A673 (cell line): ENCODE measurements at regions not wholly inside any gene's neighbourhood (a gene's known extent, or its start where the extent isn't known, plus 50 kb on each side); places are given as distances from the start of the nearest gene placed in this dataset.

ENCODE experiments used
- BruUV-seq: library from RNA; stranded (reverse); fragments of 400-500 nt; replicated peaks from 2 replicates; lab custom pipeline; 2021; lab: Mats Ljungman, UMichigan
- CTCF ChIA-PET: fragments of 300-600 bp; sonication (Branson Sonifier 250); formaldehyde crosslinking; loops from one replicate; lab custom pipeline; 2022; ENCODE audit warnings: antibody characterized with exemption; lab: Charles Lee
- POLR2A ChIA-PET: fragments of 300-600 bp; sonication (Branson Sonifier 250); formaldehyde crosslinking; loops from one replicate; lab custom pipeline; 2022; ENCODE audit warnings: antibody characterized with exemption; ENCODE audit not compliant: low non-redundant PET; lab: Charles Lee
- DNase-seq: peaks from one replicate; pipeline ENCODE4 v3.0.0-alpha.2; 2015; ENCODE audit warnings: low spot score
- H3K27ac ChIP-seq: fragments of 200-600 bp; sonication (generic); 2 replicates; pipeline ENCODE4 v1.5.1; 2016; ENCODE audit warnings: mixed run types, low read depth, mild to moderate bottlenecking, mixed read lengths, antibody characterized with exemption, low read length; ENCODE audit not compliant: poor library complexity, severe bottlenecking
- H3K27me3 ChIP-seq: fragments of 200-600 bp; sonication (generic); replicated peaks from 2 replicates; pipeline ENCODE4 v1.6.1; 2017; ENCODE audit warnings: mixed run types, low read depth, mild to moderate bottlenecking, mixed read lengths, antibody characterized with exemption, low read length; ENCODE audit not compliant: insufficient read depth, poor library complexity
- H3K36me3 ChIP-seq: fragments of 200-600 bp; sonication (generic); 2 replicates; pipeline ENCODE4 v1.6.1; 2016; ENCODE audit warnings: mixed run types, mild to moderate bottlenecking, mixed read lengths, antibody characterized with exemption, low read length; ENCODE audit not compliant: insufficient read depth, poor library complexity, severe bottlenecking
- H3K4me1 ChIP-seq: fragments of 200-600 bp; sonication (generic); 2 replicates; pipeline ENCODE4 v1.6.1; 2017; ENCODE audit warnings: mixed run types, mild to moderate bottlenecking, mixed read lengths, antibody characterized with exemption, low read length; ENCODE audit not compliant: insufficient read depth, poor library complexity, severe bottlenecking
- H3K4me3 ChIP-seq: fragments of 200-600 bp; sonication (generic); 2 replicates; pipeline ENCODE4 v1.5.1; 2016; ENCODE audit warnings: low read depth, mixed run types, mild to moderate bottlenecking, mixed read lengths, low read length; ENCODE audit not compliant: poor library complexity, severe bottlenecking
- H3K9me3 ChIP-seq: fragments of 200-600 bp; sonication (generic); 2 replicates; pipeline ENCODE4 v1.6.1; 2016; ENCODE audit warnings: mixed run types, low read depth, mild to moderate bottlenecking, mixed read lengths, antibody characterized with exemption, low read length; ENCODE audit not compliant: poor library complexity, severe bottlenecking
- EZH2 ChIP-seq: fragments of 200-600 bp; sonication (generic); IDR thresholded peaks from 2 replicates; pipeline ENCODE4 v1.6.1; 2017; ENCODE audit warnings: borderline replicate concordance, low read depth, mild to moderate bottlenecking, mixed read lengths, antibody characterized with exemption, low read length; ENCODE audit not compliant: poor library complexity, severe bottlenecking
- intact Hi-C: fragments of 100-400 bp; cut with micrococcal nuclease; formaldehyde crosslinking; loops from one replicate; pipeline ENCODE4 v1.10.0; 2022; ENCODE audit not compliant: unreplicated experiment
- TF ChIP-seq, protein P1 (sequence below): fragments of 300-800, 200-600 bp; sonication (generic); conservative IDR thresholded peaks from 2 replicates; pipeline ENCODE4 v1.5.1; 2017; ENCODE audit warnings: low read depth, mild to moderate bottlenecking, antibody characterized with exemption, low read length, moderate library complexity, mixed read lengths

DNA sequence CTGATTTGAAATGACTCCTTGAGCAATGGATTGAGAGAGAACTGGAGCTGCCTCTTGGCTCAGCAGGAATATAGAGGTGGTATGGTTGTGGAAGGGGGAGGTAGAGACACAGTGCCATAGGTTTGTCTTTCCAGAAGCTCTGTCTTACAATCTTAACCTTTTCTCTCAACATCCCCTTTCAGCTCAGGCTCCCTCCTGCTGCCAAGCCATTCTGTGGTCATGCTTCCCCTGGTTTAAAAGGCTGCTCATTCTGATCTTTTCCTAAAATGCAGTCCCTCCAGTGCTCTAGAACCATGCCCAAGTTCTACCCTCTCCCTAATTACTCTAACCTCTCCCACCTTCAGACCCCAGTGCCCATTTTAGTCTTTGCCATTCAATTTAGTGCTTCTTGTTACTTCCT lies 517.9 kb upstream of the MARCKS start:
- no peak overlapping the region for H3K4me3 ChIP-seq
- no peaks in the 10 kb centered on the region for H3K27me3 ChIP-seq
- no TSS peak for BruUV-seq
- no peak overlapping the region for H3K27ac ChIP-seq
- ChIA-PET POLR2A (no interaction called here), CTCF (no interaction called here)
- DNase-seq: no peak
- H3K9me3 ChIP-seq: no peaks in the 10 kb centered on the region
- no peaks in the 10 kb centered on the region for H3K36me3 ChIP-seq
- TF ChIP-seq EZH2: no peak
- TF ChIP-seq, protein P1, sequence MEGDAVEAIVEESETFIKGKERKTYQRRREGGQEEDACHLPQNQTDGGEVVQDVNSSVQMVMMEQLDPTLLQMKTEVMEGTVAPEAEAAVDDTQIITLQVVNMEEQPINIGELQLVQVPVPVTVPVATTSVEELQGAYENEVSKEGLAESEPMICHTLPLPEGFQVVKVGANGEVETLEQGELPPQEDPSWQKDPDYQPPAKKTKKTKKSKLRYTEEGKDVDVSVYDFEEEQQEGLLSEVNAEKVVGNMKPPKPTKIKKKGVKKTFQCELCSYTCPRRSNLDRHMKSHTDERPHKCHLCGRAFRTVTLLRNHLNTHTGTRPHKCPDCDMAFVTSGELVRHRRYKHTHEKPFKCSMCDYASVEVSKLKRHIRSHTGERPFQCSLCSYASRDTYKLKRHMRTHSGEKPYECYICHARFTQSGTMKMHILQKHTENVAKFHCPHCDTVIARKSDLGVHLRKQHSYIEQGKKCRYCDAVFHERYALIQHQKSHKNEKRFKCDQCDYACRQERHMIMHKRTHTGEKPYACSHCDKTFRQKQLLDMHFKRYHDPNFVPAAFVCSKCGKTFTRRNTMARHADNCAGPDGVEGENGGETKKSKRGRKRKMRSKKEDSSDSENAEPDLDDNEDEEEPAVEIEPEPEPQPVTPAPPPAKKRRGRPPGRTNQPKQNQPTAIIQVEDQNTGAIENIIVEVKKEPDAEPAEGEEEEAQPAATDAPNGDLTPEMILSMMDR: no peak
- H3K4me1 ChIP-seq: no peaks in the 10 kb centered on the region
- intact Hi-C loops: no loop called here

DNA sequence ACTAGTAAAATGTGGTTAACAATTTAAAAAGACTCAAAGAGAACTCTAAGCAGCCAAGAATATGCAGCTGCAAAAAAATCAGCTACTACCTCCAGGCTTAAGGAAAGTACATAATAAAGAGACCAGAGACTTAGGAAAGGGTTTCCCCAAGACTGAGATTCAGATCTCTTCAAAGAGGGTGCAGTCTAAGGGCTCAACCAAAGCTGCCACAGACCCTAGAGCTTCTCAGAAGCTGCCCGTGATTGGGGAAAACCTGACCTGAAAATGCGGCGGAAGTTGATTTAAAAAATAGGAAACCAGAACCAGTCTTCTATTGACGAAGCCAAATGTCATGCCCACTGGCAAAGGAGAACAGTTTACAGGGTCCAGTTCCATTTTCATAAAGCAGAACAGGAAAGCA lies 516.8 kb upstream of the MARCKS start:
- POLR2A ChIA-PET: no interaction called here
- H3K4me3 ChIP-seq: no peak overlapping the region
- no TSS peak for BruUV-seq

GRCh38 chr6:113343940-113344339 lies 513.2 kb upstream of the MARCKS start:
- H3K36me3 ChIP-seq: no peaks in the 10 kb centered on the region
- no peak for DNase-seq
- intact Hi-C loops: no loop called here
- BruUV-seq: no TSS peak
- no peaks in the 10 kb centered on the region for H3K27me3 ChIP-seq
- TF ChIP-seq EZH2: no peak
- TF ChIP-seq, protein P1: no peak
- H3K4me1 ChIP-seq: no peaks in the 10 kb centered on the region
- H3K9me3 ChIP-seq: no peaks in the 10 kb centered on the region
- no peak overlapping the region for H3K27ac ChIP-seq
- ChIA-PET POLR2A (no interaction called here), CTCF (no interaction called here)
- no peak overlapping the region for H3K4me3 ChIP-seq

More for the DNA sequence above, 516.8 kb upstream of the MARCKS start:
- Histone ChIP-seq H3K36me3 (no peaks in the 10 kb centered on the region), H3K9me3 (no peaks in the 10 kb centered on the region), H3K4me1 (no peaks in the 10 kb centered on the region), H3K27me3 (no peaks in the 10 kb centered on the region), H3K27ac (no peak overlapping the region)
- no peak for DNase-seq
- TF ChIP-seq EZH2: no peak
- TF ChIP-seq, protein P1: no peak
- intact Hi-C loops: no loop called here
- CTCF ChIA-PET: no interaction called here
